GM23248 (cell line): ENCODE measurements at regions not wholly inside any gene's neighbourhood (a gene's known extent, or its start where the extent isn't known, plus 50 kb on each side); places are given as distances from the start of the nearest gene placed in this dataset.

Experiments used
- DNase-seq: peaks from one replicate; pipeline ENCODE4 v3.0.0-alpha.2; 2015
- H2AFZ ChIP-seq: fragments of 200-600 bp; sonication (generic); 2 replicates; pipeline ENCODE4 v1.6.1; 2016; ENCODE audit warnings: antibody characterized with exemption
- H3F3A ChIP-seq: fragments of 200-600 bp; sonication (generic); 2 replicates; pipeline ENCODE4 v1.6.1; 2016; ENCODE audit warnings: mild to moderate bottlenecking, antibody characterized with exemption, mixed run types; ENCODE audit not compliant: insufficient read depth
- H3K27ac ChIP-seq: fragments of 200-600 bp; sonication (generic); 2 replicates; pipeline ENCODE4 v1.5.1; 2016; ENCODE audit warnings: mild to moderate bottlenecking
- H3K27me3 ChIP-seq: fragments of 200-600 bp; sonication (generic); replicated peaks from 2 replicates; pipeline ENCODE4 v1.6.1; 2016; ENCODE audit warnings: mild to moderate bottlenecking; ENCODE audit not compliant: insufficient read depth
- H3K36me3 ChIP-seq: fragments of 200-600 bp; sonication (generic); 2 replicates; pipeline ENCODE4 v1.6.1; 2016; ENCODE audit warnings: low read depth, mild to moderate bottlenecking
- H3K4me1 ChIP-seq: fragments of 200-600 bp; sonication (generic); 2 replicates; pipeline ENCODE4 v1.6.1; 2016; ENCODE audit warnings: mild to moderate bottlenecking; ENCODE audit not compliant: insufficient read depth
- H3K4me2 ChIP-seq: fragments of 200-600 bp; sonication (generic); one replicate; pipeline ENCODE4 v1.6.1; 2016; ENCODE audit warnings: mild to moderate bottlenecking; ENCODE audit not compliant: unreplicated experiment
- H3K4me3 ChIP-seq: fragments of 200-600 bp; sonication (generic); 2 replicates; pipeline ENCODE4 v1.5.1; 2016; ENCODE audit warnings: mild to moderate bottlenecking
- H3K79me2 ChIP-seq: fragments of 200-600 bp; sonication (generic); 2 replicates; pipeline ENCODE4 v1.6.1; 2016; ENCODE audit warnings: mild to moderate bottlenecking; ENCODE audit not compliant: insufficient read depth
- H3K9ac ChIP-seq: fragments of 200-600 bp; sonication (generic); 2 replicates; pipeline ENCODE4 v1.6.1; 2016; ENCODE audit warnings: mild to moderate bottlenecking
- H3K9me2 ChIP-seq: fragments of 200-600 bp; sonication (generic); 2 replicates; pipeline ENCODE4 v1.6.1; 2016; ENCODE audit warnings: mixed run types, mild to moderate bottlenecking, moderate library complexity; ENCODE audit not compliant: insufficient read depth
- H3K9me3 ChIP-seq: fragments of 200-600 bp; sonication (generic); one replicate; pipeline ENCODE4 v1.6.1; 2017; ENCODE audit warnings: low read depth
- H4K20me1 ChIP-seq: fragments of 200-600 bp; sonication (generic); 2 replicates; pipeline ENCODE4 v1.6.0; 2016; ENCODE audit not compliant: insufficient read depth
- EZH2 ChIP-seq: fragments of 200-600 bp; sonication (generic); IDR thresholded peaks from 2 replicates; pipeline ENCODE4 v1.6.1; 2018; ENCODE audit warnings: antibody characterized with exemption, mild to moderate bottlenecking; ENCODE audit not compliant: insufficient read depth, poor library complexity, severe bottlenecking
- EZH2phosphoT487 ChIP-seq: fragments of 200-600 bp; sonication (generic); IDR thresholded peaks from 2 replicates; pipeline ENCODE4 v1.6.1; 2018; ENCODE audit warnings: antibody characterized with exemption, moderate library complexity, mild to moderate bottlenecking, low read depth; ENCODE audit not compliant: insufficient read depth
- whole genome bisulfite sequencing, 2 experiments: methylation state at CpG; one replicate each; pipeline ENCODE4 v1.1.6; 2015 to 2017; ENCODE audit warnings: low lambda C conversion rate in 2 of 2, low coverage in 1 of 2; ENCODE audit errors: missing lambda C conversion rate in 2 of 2; 5-methylcytosine and 5-hydroxymethylcytosine counted together
- in situ Hi-C: fragments of 300-500 bp; cut with MboI; formaldehyde crosslinking; loops from 2 replicates; pipeline ENCODE4 v1.15.0; 2020

DNA sequence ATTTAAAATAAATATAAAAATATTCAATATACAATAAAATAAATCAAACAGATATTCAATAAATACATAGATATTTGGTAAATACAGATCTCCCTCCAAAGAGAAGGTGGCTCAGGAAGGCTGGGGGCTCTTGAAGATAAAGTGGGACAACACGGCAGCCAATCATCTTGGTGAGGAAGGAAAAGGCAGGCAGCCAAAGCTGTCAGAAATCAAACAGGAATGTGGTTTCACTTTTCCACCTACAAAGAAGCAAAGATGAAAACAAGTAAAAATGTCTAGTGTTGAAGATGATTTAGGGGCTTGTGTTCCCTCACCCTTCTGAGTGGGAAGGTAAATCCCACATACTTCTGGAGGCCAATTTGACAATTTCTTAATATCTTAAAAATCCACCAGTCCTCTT, 85.7 kb downstream of the B3GNT2 start:
- Histone ChIP-seq H3K9ac (no peak overlapping the region), H3F3A (no peaks in the 10 kb centered on the region), H3K9me3 (no peaks in the 10 kb centered on the region), H4K20me1 (no peaks in the 10 kb centered on the region), H3K36me3 (no peaks in the 10 kb centered on the region), H3K9me2 (no peaks in the 10 kb centered on the region), H3K4me1 (no peaks in the 10 kb centered on the region), H3K27me3 (no peaks in the 10 kb centered on the region), H3K4me3 (no peak overlapping the region), H3K4me2 (no peak overlapping the region), H3K79me2 (no peaks in the 10 kb centered on the region), H3K27ac (no peak overlapping the region), H2AFZ (no peak overlapping the region)
- 8 to 19% methylated on average over 1 of the region's 1 CpG for WGBS, 2 experiments
- in situ Hi-C loops, result no loop called here
- TF ChIP-seq EZH2 (no peak), EZH2phosphoT487 (no peak)
- no peak for DNase-seq

GRCh38 chr2:62277688-62278087, 81.8 kb downstream of the B3GNT2 start:
- Histone ChIP-seq H3K27me3 (no peaks in the 10 kb centered on the region), H3K4me1 (no peaks in the 10 kb centered on the region), H3F3A (no peaks in the 10 kb centered on the region), H3K27ac (no peak overlapping the region), H3K36me3 (no peaks in the 10 kb centered on the region), H3K4me3 (no peak overlapping the region), H3K9ac (no peak overlapping the region), H3K9me2 (no peaks in the 10 kb centered on the region), H3K4me2 (no peak overlapping the region), H3K79me2 (no peaks in the 10 kb centered on the region), H4K20me1 (no peaks in the 10 kb centered on the region), H2AFZ (no peak overlapping the region), H3K9me3 (no peaks in the 10 kb centered on the region)
- in situ Hi-C loops, result no loop called here
- TF ChIP-seq EZH2 (no peak), EZH2phosphoT487 (no peak)
- DNase-seq, result no peak
- WGBS, 2 experiments, result 33 to 52% methylated on average over 1 of the region's 1 CpG
